ENCODE measurements at regions not wholly inside any gene's neighbourhood (a gene's known extent, or its start where the extent isn't known, plus 50 kb on each side); places are given as distances from the start of the nearest gene placed in this dataset.

DNA sequence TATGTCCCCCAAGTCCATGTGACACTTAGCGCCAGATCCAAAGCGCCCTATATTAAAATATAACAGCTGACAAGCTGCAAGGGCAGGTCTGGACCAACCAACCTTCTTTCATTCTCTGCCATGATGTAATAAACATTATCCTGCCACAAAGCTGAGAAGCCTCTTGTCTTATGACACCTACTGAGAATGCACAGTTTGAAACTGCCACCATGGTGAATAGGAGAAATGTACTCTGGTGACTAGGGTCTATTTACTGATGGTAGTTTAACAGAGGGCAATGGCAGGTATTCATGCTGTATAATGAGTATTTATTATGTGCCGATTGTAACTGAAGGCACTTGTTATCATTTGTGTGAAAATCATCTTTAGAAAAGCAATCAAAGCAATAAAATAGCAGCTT lies 634.0 kb downstream of the OTOL1 start:
- H3K4me3 ChIP-seq (replicated peaks; ENCODE audit: low read depth, low read length), result no peak overlapping the region
- TF ChIP-seq CTCF (IDR thresholded peaks at IDR 0.05; ENCODE audit: low read length, missing control alignments), result no peak
- DNase-seq (ENCODE audit: low read depth), result no peak

DNA sequence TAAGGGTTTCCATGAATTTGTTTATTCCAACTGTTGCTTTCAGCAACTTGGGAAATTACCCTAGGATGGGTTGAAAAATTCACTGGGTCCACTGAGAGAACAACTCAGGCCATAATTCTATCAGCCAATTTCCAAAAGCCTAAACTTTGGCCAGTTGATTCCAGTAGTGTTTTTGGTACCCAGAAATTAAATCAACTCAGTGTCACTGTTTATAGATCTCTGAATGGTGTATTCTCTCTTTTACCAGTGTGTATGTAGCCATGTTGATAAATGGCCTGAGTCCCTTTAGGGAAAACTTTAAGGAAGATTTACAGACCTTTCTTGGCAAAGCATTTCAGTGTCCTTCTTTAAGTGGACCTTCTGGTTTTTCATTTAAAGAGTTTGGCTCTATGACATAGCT lies 636.4 kb downstream of the OTOL1 start:
- DNase-seq (ENCODE audit: low read depth), result no peak
- no peak overlapping the region for H3K4me3 ChIP-seq (replicated peaks; ENCODE audit: low read depth, low read length)
- no peak for TF ChIP-seq CTCF (IDR thresholded peaks at IDR 0.05; ENCODE audit: low read length, missing control alignments)

GRCh38 chr3:162134571-162134970 lies 638.0 kb downstream of the OTOL1 start:
- no peak for DNase-seq (ENCODE audit: low read depth)
- TF ChIP-seq CTCF (IDR thresholded peaks at IDR 0.05; ENCODE audit: low read length, missing control alignments), result no peak
- H3K4me3 ChIP-seq (replicated peaks; ENCODE audit: low read depth, low read length), result no peak overlapping the region

GRCh38 chr3:162136136-162136535 lies 639.5 kb downstream of the OTOL1 start:
- no peak overlapping the region for H3K4me3 ChIP-seq (replicated peaks; ENCODE audit: low read depth, low read length)
- no peak for DNase-seq (ENCODE audit: low read depth)
- TF ChIP-seq CTCF (IDR thresholded peaks at IDR 0.05; ENCODE audit: low read length, missing control alignments), result no peak

GRCh38 chr3:162138509-162138908 lies 641.9 kb downstream of the OTOL1 start:
- TF ChIP-seq CTCF (IDR thresholded peaks at IDR 0.05; ENCODE audit: low read length, missing control alignments), result no peak
- H3K4me3 ChIP-seq (replicated peaks; ENCODE audit: low read depth, low read length), result no peak overlapping the region
- no peak for DNase-seq (ENCODE audit: low read depth)

DNA sequence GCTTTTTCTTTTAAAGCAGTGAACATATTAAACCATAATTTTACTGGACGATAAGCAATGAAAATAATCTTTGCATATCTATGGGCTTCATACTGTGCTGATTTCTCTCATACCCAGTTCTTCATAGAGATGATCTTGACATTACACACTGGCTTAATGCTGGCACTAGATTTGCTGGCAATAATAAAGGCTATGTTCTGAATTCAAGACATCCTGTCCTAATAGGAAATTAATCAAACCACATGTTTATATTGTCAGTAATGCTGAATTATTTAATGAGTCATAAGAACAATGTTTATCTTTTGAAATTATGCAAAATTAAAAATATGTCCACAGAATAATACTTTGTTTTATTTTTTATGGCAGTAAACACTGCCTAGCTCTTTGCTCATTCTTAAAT lies 643.2 kb downstream of the OTOL1 start:
- no peak for DNase-seq (ENCODE audit: low read depth)
- no peak overlapping the region for H3K4me3 ChIP-seq (replicated peaks; ENCODE audit: low read depth, low read length)
- no peak for TF ChIP-seq CTCF (IDR thresholded peaks at IDR 0.05; ENCODE audit: low read length, missing control alignments)

GRCh38 chr3:162141272-162141791 lies 644.7 kb downstream of the OTOL1 start:
- H3K4me3 ChIP-seq (replicated peaks; ENCODE audit: low read depth, low read length), result no peak overlapping the region
- peak; percentile 73 for DNase-seq (ENCODE audit: low read depth)
- no peak for TF ChIP-seq CTCF (IDR thresholded peaks at IDR 0.05; ENCODE audit: low read length, missing control alignments)
